Adipocyte (in vitro differentiated cells): ENCODE measurements at regions not wholly inside any gene's neighbourhood (a gene's known extent, or its start where the extent isn't known, plus 50 kb on each side); places are given as distances from the start of the nearest gene placed in this dataset.
"Not testable (repeated sequence)": the region's sequence is repeated elsewhere in the genome, so short reads cannot be mapped to it uniquely, and the experiment has no call there.

Experiments
- DNase-seq: peaks from one replicate; pipeline ENCODE4 v3.0.0-alpha.2; 2015; ENCODE audit warnings: low read depth
- H3K27me3 ChIP-seq: replicated peaks from 2 replicates; pipeline ENCODE4 v1.7.0; 2013; ENCODE audit warnings: mild to moderate bottlenecking, low read length, moderate library complexity; ENCODE audit not compliant: control insufficient read depth, insufficient read depth
- H3K36me3 ChIP-seq: 2 replicates; pipeline ENCODE4 v1.7.0; 2013; ENCODE audit warnings: low read length, mild to moderate bottlenecking, moderate library complexity; ENCODE audit not compliant: control insufficient read depth, insufficient read depth, severe bottlenecking
- H3K4me1 ChIP-seq: 2 replicates; pipeline ENCODE4 v1.7.0; 2013; ENCODE audit warnings: mild to moderate bottlenecking, low read length, moderate library complexity; ENCODE audit not compliant: control insufficient read depth, insufficient read depth
- H3K4me3 ChIP-seq: 2 replicates; pipeline ENCODE4 v1.7.0; 2013; ENCODE audit warnings: mild to moderate bottlenecking, low read length, moderate library complexity
- H3K9ac ChIP-seq: 2 replicates; pipeline ENCODE4 v1.7.0; 2013; ENCODE audit warnings: mild to moderate bottlenecking, low read length, moderate library complexity
- H3K9me3 ChIP-seq: 2 replicates; pipeline ENCODE4 v1.7.0; 2013; ENCODE audit warnings: mild to moderate bottlenecking, low read length, moderate library complexity; ENCODE audit not compliant: control insufficient read depth

DNA sequence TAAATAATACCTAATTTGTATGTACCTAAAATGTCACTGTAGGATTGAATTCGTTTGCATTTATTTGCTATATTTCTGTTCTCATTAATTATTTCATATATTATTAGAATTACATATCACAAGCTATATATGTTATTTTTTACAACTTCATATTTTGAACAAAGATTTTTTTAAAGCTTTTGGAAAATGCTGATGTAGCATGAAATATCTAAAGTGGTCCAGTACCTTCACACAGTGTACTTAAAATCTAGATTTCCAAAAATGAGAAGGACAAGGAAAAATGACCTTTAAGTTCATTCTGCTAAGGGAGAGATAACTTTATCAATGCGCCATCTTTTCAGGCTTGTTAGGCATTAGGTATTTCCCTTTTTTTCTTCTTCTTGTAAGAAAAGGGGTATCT lies 71.8 kb downstream of the LARP7 start:
- Histone ChIP-seq H3K4me3 (no peak overlapping the region), H3K9ac (no peak overlapping the region), H3K9me3 (no peaks in the 10 kb centered on the region), H3K27me3 (peaks cover 21% of the 10 kb centered on the region), H3K36me3 (no peaks in the 10 kb centered on the region), H3K4me1 (peaks cover 11% of the 10 kb centered on the region)
- no peak for DNase-seq

DNA sequence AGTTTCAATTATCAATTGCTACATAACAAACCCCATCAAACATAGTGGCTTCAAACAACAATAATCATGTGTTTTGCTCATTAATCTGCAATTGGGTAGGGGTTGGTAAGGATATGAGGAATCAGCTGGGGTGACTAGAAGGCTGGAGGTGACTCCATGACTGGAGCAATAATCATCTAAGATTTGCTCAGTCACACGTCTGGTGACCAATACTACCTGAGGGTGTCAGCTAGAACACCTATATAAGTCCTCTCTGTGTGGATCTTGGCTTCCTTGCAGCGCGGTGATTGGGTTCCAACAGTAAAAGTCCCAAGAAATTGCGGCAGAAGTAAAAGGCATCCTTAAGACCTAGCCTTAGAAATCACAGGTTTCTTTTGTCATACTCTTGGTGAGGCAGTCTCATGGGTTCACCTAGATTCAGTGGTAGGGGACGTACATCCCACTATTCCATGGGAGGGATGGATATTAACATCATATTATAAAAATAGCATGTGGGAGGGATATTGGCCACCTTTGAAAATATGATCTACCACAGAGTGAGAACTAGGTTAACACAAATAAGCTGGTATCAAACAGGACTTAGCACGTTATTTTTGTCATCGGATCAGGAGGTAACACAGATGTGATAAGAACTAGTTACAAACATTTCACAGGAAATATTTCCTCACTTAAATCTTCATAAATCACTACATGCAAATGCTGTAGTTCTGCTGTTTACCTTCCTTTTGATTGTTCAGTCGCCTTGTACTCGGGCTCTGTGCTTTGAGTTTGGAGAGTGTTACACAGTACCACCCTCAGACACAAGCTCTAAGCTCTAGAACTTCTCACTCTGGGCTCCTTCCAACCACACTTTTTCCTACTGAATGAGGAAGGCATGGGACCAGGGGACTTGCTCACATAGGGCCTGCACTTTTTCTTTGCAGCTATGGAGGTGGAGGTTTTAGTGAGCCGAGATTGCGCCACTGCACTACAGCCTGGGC lies 78.3 kb downstream of the LARP7 start:
- Histone ChIP-seq H3K27me3 (no peaks in the 10 kb centered on the region), H3K4me1 (no peaks in the 10 kb centered on the region), H3K36me3 (no peaks in the 10 kb centered on the region), H3K4me3 (no peak overlapping the region), H3K9me3 (no peaks in the 10 kb centered on the region), H3K9ac (no peak overlapping the region)
- DNase-seq = no peak

GRCh38 chr4:112717856-112718255 lies 80.9 kb downstream of the LARP7 start:
- H3K4me3 ChIP-seq = no peak overlapping the region
- H3K4me1 ChIP-seq = no peaks in the 10 kb centered on the region
- DNase-seq = no peak
- no peaks in the 10 kb centered on the region for H3K36me3 ChIP-seq
- H3K9me3 ChIP-seq = no peaks in the 10 kb centered on the region
- H3K9ac ChIP-seq = no peak overlapping the region
- no peaks in the 10 kb centered on the region for H3K27me3 ChIP-seq

GRCh38 chr4:112721627-112722026 lies 84.7 kb downstream of the LARP7 start:
- Histone ChIP-seq H3K9ac (no peak overlapping the region), H3K36me3 (no peaks in the 10 kb centered on the region), H3K4me3 (no peak overlapping the region), H3K9me3 (no peaks in the 10 kb centered on the region), H3K4me1 (no peaks in the 10 kb centered on the region), H3K27me3 (no peaks in the 10 kb centered on the region)
- no peak for DNase-seq

- Histone ChIP-seq H3K4me3 (no peak overlapping the region), H3K4me1 (no peaks in the 10 kb centered on the region), H3K9ac (no peak overlapping the region), H3K36me3 (no peaks in the 10 kb centered on the region), H3K9me3 (no peaks in the 10 kb centered on the region), H3K27me3 (no peaks in the 10 kb centered on the region)
- DNase-seq = no peak
These were observed 89.1 kb downstream of the LARP7 start for GRCh38 chr4:112726041-112726440.

DNA sequence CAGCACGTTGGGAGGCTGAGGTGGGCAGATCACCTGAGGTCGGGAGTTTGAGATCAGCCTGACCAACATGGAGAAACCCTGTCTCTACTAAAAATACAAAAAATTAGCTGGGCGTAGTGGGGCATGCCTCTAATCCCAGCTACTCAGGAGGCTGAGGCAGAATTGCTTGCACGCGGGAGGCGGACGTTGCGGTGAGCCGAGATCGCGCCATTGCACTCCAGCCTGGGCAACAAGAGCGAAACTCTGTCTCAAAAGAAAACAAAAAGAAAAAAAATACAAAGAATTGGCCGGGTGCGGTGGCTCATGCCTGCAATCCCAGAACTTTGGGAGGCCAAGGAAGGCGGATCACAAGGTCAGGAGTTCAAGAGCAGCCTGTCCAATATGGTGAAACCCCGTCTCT lies 90.8 kb downstream of the LARP7 start:
- H3K9me3 ChIP-seq, H3K9ac ChIP-seq, H3K4me3 ChIP-seq, H3K27me3 ChIP-seq, DNase-seq, H3K4me1 ChIP-seq, H3K36me3 ChIP-seq: not testable (repeated sequence)

DNA sequence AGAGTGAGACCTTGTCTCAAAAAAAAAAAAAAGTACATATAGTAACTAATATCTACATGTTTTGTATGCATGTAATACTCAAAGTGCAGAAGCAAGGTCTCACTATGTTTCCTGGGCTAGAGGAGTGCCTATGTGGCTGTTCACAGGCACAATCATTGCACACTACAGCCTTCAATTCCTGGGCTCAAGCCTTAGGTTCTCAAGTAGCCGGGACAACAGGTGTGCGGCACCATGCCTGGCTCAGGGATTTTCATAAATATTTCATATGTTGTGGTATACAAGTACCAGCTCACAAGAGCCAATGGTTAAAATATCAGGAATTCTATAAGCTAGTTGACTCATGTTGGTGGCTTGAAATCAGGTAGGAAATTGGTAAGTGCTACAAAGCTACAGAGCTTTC lies 94.8 kb downstream of the LARP7 start:
- Histone ChIP-seq H3K27me3 (no peaks in the 10 kb centered on the region), H3K36me3 (no peaks in the 10 kb centered on the region), H3K4me1 (no peaks in the 10 kb centered on the region), H3K9me3 (no peaks in the 10 kb centered on the region), H3K4me3 (no peak overlapping the region), H3K9ac (no peak overlapping the region)
- DNase-seq = no peak

- Histone ChIP-seq H3K27me3 (no peaks in the 10 kb centered on the region), H3K4me1 (no peaks in the 10 kb centered on the region), H3K4me3 (no peak overlapping the region), H3K9ac (no peak overlapping the region), H3K36me3 (no peaks in the 10 kb centered on the region), H3K9me3 (no peaks in the 10 kb centered on the region)
- DNase-seq = no peak
These were observed 95.2 kb downstream of the LARP7 start for GRCh38 chr4:112732142-112732541.

DNA sequence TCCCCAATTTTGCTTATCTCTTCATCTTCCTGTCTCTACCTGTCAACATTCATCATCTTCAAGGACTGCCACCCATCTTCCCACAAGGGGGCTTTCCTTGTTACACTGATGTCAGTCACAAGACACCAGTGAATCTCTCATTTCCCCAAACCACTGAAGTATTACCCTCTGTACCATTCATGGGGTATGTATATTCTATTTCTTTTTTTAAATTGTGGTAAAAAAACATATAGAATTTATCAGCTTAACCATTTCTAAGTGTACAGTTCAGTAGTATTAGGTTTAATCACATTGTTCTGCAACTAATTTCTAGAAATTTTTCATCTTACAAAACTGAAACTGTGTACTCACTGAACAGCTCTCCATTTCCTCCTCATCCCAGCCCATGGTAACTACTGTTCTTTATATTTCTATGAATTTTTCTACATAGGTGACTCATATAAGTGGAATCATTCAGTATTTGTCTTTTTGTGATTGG lies 98.6 kb downstream of the LARP7 start:
- DNase-seq = no peak
- Histone ChIP-seq H3K9ac (no peak overlapping the region), H3K4me1 (no peaks in the 10 kb centered on the region), H3K4me3 (no peak overlapping the region), H3K9me3 (no peaks in the 10 kb centered on the region), H3K36me3 (no peaks in the 10 kb centered on the region), H3K27me3 (no peaks in the 10 kb centered on the region)

- no peak overlapping the region for H3K4me3 ChIP-seq
- no peak for DNase-seq
- no peaks in the 10 kb centered on the region for H3K9me3 ChIP-seq
- H3K9ac ChIP-seq = no peak overlapping the region
- no peaks in the 10 kb centered on the region for H3K27me3 ChIP-seq
- H3K36me3 ChIP-seq = no peaks in the 10 kb centered on the region
- no peaks in the 10 kb centered on the region for H3K4me1 ChIP-seq
These were observed 99.8 kb downstream of the LARP7 start for GRCh38 chr4:112736718-112737135.

DNA sequence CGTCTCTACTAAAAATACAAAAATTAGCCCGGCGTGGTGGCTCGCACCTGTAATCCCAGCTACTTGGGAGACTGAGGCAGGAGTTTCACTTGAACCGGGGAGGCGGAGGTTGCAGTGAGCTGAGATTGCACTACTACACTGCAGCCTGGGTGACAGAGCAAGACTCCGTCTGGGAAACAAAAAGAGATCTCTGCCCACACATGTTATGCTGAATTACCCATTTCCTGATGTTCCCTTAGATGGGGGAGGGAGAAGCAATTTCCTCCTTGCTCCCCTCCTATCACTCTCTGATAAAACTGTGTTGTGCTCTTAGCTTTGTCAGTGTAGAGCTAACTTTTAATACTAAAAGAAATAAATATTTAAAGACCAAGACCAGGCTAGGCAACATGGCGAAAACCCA lies 102.5 kb downstream of the LARP7 start:
- Histone ChIP-seq H3K9me3 (no peaks in the 10 kb centered on the region), H3K4me3 (no peak overlapping the region), H3K27me3 (no peaks in the 10 kb centered on the region), H3K36me3 (no peaks in the 10 kb centered on the region), H3K9ac (no peak overlapping the region), H3K4me1 (no peaks in the 10 kb centered on the region)
- no peak for DNase-seq
